Endothelial cell of umbilical vein (primary cell): ENCODE measurements at regions not wholly inside any gene's neighbourhood (a gene's known extent, or its start where the extent isn't known, plus 50 kb on each side); places are given as distances from the start of the nearest gene placed in this dataset.

Experiments used
- EZH2 ChIP-seq: IDR thresholded peaks from 2 replicates; pipeline ENCODE4 v1.6.1; 2012; ENCODE audit warnings: borderline replicate concordance, low read depth, mild to moderate bottlenecking, moderate library complexity, low read length, inconsistent platforms; ENCODE audit not compliant: severe bottlenecking
- GATA2 ChIP-seq: IDR thresholded peaks from 2 replicates; pipeline ENCODE4 v1.7.0; 2011; ENCODE audit warnings: low read depth, mild to moderate bottlenecking, moderate library complexity, mixed read lengths, low read length; ENCODE audit not compliant: insufficient read length, insufficient read depth
- POLR2A ChIP-seq: IDR thresholded peaks from 2 replicates; pipeline ENCODE4 v1.6.1; 2012; ENCODE audit warnings: low read depth, mild to moderate bottlenecking, control low read depth, low read length
- POLR2AphosphoS5 ChIP-seq: IDR thresholded peaks from 2 replicates; pipeline ENCODE4 v1.6.1; 2012; ENCODE audit warnings: low read depth, mild to moderate bottlenecking, control low read depth, low read length, moderate library complexity; ENCODE audit not compliant: insufficient read depth
- TF ChIP-seq, protein P1 (sequence below): IDR thresholded peaks from 2 replicates; pipeline ENCODE4 v1.6.1; 2011; ENCODE audit not compliant: insufficient read depth, insufficient read length
- TF ChIP-seq, protein P2 (sequence below), 2 donors: IDR thresholded peaks; 1 replicate in 1 of 2; 2 replicates in 1 of 2; pipeline ENCODE4 v1.5.1; 2011; ENCODE audit warnings: low read length in 2 of 2, mild to moderate bottlenecking in 2 of 2, moderate library complexity in 2 of 2, control low read depth in 1 of 2, inconsistent platforms in 1 of 2, low read depth in 1 of 2; ENCODE audit not compliant: insufficient read depth in 1 of 2; ENCODE audit errors: extremely low read depth in 1 of 2

DNA sequence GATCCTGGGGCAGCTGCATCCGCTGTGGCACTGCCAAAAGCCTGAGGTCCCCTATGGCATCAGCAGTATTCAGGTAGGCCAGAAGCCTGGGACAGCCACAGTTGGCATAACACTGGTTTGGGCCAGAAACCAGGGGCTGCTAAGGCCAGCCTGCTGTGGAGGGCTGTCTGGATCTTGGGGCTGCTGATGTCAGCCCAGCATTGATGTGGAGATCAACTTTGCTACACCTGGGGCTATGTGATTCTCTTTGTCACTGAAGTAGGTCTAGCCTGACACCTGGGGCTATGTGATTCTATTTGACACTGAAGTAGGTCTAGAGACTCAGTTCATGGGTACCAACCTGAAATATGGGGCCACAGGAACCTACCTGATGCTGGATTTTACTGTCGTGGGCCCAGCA, 411.5 kb downstream of the RASEF start:
- TF ChIP-seq, protein P1, sequence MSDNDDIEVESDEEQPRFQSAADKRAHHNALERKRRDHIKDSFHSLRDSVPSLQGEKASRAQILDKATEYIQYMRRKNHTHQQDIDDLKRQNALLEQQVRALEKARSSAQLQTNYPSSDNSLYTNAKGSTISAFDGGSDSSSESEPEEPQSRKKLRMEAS, result no peak
- TF ChIP-seq, protein P2, sequence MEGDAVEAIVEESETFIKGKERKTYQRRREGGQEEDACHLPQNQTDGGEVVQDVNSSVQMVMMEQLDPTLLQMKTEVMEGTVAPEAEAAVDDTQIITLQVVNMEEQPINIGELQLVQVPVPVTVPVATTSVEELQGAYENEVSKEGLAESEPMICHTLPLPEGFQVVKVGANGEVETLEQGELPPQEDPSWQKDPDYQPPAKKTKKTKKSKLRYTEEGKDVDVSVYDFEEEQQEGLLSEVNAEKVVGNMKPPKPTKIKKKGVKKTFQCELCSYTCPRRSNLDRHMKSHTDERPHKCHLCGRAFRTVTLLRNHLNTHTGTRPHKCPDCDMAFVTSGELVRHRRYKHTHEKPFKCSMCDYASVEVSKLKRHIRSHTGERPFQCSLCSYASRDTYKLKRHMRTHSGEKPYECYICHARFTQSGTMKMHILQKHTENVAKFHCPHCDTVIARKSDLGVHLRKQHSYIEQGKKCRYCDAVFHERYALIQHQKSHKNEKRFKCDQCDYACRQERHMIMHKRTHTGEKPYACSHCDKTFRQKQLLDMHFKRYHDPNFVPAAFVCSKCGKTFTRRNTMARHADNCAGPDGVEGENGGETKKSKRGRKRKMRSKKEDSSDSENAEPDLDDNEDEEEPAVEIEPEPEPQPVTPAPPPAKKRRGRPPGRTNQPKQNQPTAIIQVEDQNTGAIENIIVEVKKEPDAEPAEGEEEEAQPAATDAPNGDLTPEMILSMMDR (IDR thresholded peaks at IDR 0.05; ENCODE audit: extremely low read depth in 1 of 2, insufficient read depth in 1 of 2, low read depth in 1 of 2, low read length in 2 of 2), result no peak
- TF ChIP-seq POLR2A, result no peak
- no peak for TF ChIP-seq POLR2AphosphoS5
- TF ChIP-seq GATA2, result no peak
- TF ChIP-seq EZH2, result no peak
